ENCODE measurements at regions not wholly inside any gene's neighbourhood (a gene's known extent, or its start where the extent isn't known, plus 50 kb on each side); places are given as distances from the start of the nearest gene placed in this dataset.

- TF ChIP-seq CTCF (conservative IDR thresholded peaks at IDR 0.05 in 1 of 2, IDR thresholded peaks at IDR 0.05 in 1 of 2; ENCODE audit: extremely low read depth in 1 of 2, insufficient read depth in 1 of 2, low read depth in 1 of 2, low read length in 2 of 2) (no peak), EZH2 (IDR thresholded peaks at IDR 0.05; ENCODE audit: borderline replicate concordance, low read length) (no peak)
Measured at GRCh38 chr4:71691416-71692073, 92.3 kb downstream of the GC start.

Data from mammary epithelial cell (primary cell).